NCI-H82 treated with DMSO at 0.1 percent for 48 hours (cell line): ENCODE measurements at regions not wholly inside any gene's neighbourhood (a gene's known extent, or its start where the extent isn't known, plus 50 kb on each side); places are given as distances from the start of the nearest gene placed in this dataset.
"Not testable (repeated sequence)": the region's sequence is repeated elsewhere in the genome, so short reads cannot be mapped to it uniquely, and the experiment has no call there.

Experiments
- DNase-seq: peaks from one replicate; lab custom pipeline; 2025; ENCODE audit not compliant: unreplicated experiment; lab: John Stamatoyannopoulos, UW

DNA sequence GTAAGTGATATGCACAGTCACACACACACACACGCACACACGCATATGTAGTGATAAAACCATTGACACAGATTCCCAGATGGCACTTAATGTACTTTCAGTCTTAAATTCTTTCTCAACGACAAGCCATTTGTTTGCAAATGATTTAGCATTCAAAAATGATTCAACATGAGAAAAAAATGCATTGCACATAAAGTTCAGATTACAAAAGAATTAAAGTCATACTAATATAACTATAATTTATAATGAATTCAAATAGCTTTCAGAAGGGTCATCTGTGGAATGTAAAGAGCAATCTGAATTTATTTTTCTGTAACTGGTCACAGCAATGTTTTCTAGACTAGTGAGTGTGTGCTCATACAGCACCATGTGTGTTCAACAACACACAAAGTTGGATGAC, 521.6 kb upstream of the ZNF337 start:
- no peak for DNase-seq

DNA sequence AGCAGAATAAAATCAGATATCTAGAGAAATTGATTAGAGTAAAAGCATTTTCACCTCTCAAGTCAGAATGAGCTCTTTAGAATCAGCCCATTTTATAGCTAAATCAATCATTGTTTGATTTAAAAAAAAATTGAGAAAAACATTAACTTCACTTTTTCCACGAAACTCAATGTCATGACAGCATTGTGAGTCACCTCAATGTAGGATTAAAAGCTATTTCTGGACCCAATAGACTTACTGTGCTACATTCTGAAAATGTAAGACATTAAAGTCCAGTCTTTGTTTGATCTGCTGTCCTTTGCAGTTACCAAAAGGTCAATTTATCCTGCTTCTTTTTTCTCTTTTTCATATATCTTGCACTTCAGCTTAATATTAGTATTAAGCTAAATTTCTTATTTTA, 519.4 kb upstream of the ZNF337 start:
- no peak for DNase-seq

DNA sequence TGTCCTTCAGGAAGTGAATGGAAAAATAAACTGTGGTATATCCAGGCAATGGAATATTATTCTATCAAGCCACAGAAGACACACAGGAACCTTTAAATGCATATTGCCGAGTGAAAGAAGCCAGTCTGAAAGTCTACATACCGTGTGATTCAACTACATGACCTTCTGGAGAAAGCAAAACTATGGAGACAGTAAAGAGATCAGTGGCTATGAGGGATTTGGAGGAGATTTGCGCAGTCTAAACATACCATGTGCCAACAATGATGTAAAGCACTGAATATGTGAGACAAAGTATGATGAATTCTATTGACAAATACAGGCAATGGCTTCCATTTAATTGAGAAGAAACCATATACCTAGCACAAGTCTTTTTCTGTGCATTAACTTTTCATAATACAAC, 518.3 kb upstream of the ZNF337 start:
- no peak for DNase-seq

DNA sequence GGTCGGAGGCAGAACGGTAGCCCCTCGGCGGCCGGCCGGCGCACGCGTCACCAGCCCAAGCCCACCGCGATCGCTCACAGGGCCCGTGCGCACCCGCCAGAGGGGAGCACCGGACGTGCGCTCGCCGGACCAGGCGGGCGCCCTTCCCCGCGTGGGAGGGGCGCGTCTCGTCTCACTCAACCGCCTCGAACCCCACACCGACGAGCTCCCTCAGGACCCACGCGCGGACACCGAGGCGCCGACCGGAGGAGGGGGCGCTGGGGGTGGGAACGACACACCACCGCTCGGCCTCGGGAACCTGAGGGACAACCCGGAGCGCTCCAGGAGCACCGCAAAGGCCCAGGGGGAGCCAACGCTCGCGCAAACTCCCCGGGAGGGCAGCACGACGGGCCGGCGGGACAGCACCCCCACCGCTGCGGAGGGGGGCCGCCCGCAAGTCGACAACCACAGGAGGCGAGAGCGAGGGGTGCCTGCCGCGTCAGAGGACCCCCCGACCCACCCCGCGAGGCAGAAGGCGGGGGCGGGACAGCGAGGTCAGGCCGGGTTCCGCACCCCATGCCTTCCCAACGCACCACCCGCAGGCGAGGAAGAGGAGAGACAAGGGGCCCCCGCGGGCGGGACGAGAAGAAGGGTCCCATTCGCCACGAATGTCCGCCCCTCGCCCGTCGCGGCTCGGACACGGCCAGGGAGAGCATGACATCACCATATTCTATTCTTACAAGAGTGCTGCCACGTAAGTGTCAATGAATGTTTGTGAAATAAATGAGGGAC, 512.7 kb upstream of the ZNF337 start:
- DNase-seq = no peak

- DNase-seq = no peak
These were observed 511.8 kb upstream of the ZNF337 start for GRCh38 chr20:26208296-26209091.

GRCh38 chr20:26207967-26208295, 511.3 kb upstream of the ZNF337 start:
- DNase-seq = not testable (repeated sequence)

DNA sequence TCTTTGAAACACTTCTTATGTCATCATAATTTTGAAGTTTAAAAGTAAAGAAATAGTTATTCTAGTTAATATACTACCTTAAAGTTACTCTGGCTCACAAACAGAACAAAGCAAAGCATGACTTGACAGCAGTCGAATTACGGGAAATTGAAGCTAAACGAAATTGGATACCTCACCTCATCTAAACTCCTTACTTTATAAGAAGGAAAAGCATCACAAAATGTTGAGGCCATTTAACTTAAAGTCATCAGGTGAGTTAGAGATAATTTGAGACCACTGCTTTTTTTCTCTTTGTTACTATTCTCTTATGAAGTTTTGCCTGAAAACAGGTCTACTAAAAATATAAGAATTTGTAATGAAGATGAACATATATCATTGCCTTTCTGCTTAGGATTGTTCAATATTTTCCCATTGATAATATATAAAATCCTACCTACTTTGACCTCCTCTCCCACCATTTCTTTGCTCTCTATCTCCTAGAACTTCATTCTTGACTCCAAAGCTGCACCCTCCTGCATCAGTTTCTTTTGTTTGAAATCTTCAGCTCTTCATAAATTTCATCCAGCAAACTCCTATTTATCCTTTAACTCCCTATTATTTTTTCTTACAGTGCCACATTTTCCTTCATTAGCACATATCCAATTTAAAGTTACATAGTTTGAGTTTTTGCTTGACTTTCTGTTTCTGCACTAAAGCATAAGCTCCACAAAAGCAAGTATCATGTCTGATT, 510.7 kb upstream of the ZNF337 start:
- no peak for DNase-seq

DNA sequence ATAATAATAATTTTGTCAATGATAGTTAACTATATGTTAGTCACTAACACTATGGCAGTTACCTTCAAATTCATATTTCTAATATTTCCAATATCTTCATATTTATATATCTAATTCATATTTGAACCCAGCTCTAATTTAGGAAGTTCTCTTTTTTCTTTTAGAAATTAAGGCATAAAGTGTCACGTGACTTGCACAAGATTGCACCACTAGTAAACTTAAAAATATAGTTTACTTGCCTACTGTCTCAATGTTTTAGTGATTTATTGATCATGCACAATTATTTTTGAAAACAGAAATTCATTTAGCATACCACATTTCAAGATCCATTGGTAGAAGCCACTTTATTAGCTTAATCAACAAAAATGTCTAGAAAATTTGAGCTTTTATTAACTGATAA, 508.7 kb upstream of the ZNF337 start:
- DNase-seq = no peak

- not testable (repeated sequence) for DNase-seq
These were observed 504.4 kb upstream of the ZNF337 start for GRCh38 chr20:26201026-26201425.

GRCh38 chr20:26187329-26187728, 490.7 kb upstream of the ZNF337 start:
- DNase-seq = not testable (repeated sequence)

DNA sequence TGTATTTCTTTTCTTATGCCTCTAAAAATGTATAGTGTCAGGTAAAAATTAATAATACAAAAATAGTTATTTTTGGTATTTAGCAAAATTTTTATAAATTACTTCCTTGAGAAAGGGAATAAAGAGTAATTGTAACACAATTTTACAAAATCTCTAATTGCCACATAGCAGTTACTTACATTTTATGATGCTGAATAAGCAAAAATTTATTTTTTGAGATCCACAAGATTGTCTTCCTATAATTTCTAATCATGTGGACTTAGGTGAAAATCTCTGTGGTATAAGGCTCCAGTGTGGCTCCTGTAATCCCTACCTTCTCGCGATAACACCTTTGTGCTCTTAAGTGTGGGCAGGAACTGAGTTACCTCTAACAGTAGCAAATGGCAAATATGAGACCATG, 487.1 kb upstream of the ZNF337 start:
- not testable (repeated sequence) for DNase-seq

- DNase-seq = not testable (repeated sequence)
These were observed 484.7 kb upstream of the ZNF337 start for GRCh38 chr20:26181364-26181763.

DNA sequence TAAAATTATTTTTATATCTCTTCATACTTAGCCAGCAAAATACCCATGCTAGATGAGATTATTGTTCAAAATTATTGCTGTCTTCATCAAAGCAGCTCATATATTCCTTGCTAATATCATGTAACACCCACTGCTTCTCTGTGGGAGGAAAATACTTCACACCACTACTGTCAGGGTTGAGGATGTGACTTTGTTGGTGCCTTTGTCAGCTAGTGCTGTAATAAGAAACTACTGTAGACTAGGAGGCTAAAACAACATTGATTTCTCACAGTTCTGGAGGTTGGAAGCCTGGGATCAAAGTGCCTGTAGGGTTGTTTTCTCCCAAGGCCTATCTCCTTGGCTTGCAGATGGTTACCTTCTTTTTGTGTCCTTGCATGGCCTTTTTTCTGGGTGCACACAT, 475.2 kb upstream of the ZNF337 start:
- DNase-seq = not testable (repeated sequence)

- no peak for DNase-seq
These were observed 472.9 kb upstream of the ZNF337 start for GRCh38 chr20:26169506-26169905.

DNA sequence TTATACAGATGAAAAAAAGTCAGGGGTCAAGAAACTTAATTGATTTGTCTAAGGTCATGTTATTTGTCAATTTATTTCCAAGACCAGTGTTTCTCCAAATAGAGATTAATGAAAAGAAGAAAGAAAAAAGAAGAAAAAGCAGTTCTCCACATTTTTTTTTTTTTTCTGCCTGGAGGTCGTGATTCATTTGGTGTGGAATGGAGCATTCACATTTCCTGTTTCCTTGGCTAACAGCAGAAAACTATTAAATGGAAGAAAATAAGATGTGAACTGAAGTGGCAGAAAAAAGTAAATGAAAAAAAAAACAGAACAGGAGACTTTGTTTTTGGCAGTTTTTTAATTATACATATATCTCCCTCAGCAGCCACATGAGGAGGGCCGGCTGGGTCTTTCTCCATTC, 470.8 kb upstream of the ZNF337 start:
- DNase-seq = no peak

GRCh38 chr20:26163890-26164289, 467.2 kb upstream of the ZNF337 start:
- no peak for DNase-seq

DNA sequence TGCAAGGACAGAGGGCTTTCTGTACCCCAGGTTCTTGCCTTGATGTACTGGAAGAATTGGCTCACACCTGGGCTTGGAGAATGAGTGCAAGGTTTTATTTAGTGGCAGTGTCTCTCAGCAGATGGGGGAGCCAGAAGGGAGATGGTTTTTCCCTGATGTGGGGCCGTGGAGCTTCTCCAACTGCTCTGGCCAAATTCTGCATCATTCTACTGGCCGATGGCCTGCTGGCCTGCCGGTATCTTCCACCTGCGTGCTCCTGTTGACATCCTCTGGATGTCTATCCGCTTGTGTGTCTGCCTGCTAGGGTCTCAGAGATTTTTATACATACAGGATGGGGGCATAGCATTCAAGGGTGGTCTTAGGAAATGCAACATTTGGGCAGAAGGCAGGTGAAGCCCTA, 466.5 kb upstream of the ZNF337 start:
- DNase-seq = not testable (repeated sequence)

DNA sequence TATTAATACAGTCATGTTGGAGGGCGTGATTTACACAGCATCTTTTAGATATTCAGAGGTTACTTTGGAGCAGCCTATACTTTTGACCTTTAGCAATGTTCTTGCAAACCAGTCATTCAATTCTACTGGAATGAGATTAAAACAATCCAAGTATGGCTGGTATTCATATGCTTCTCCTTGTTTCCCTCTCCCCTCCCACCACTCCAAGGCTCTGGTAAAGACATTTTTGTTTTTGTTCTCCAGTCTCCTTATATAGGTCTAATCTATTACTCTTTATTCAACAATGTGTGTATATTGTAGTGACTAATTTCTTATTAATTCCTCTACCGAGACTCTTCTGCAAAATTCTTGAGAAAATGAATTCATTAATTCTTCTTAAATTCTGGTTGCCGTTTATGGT, 465.1 kb upstream of the ZNF337 start:
- DNase-seq = not testable (repeated sequence)

- not testable (repeated sequence) for DNase-seq
These were observed 464.3 kb upstream of the ZNF337 start for GRCh38 chr20:26160916-26161315.

GRCh38 chr20:26154224-26154623, 457.6 kb upstream of the ZNF337 start:
- DNase-seq = no peak

GRCh38 chr20:26135325-26136110, 438.9 kb upstream of the ZNF337 start:
- DNase-seq = peak; percentile 79
